T47D (cell line): ENCODE measurements at regions not wholly inside any gene's neighbourhood (a gene's known extent, or its start where the extent isn't known, plus 50 kb on each side); places are given as distances from the start of the nearest gene placed in this dataset.
"Not testable (repeated sequence)": the region's sequence is repeated elsewhere in the genome, so short reads cannot be mapped to it uniquely, and the experiment has no call there.

Experiments used
- DNase-seq, 2 experiments: peaks; one replicate each; pipeline versions ENCODE4 v3.0.0 to v3.0.0-alpha.2; 2011 to 2012; ENCODE audit warnings: low read depth in 1 of 2, low spot score in 1 of 2
- JUND ChIP-seq: IDR thresholded peaks from 2 replicates; pipeline ENCODE4 v1.6.1; 2012; ENCODE audit warnings: low read depth
- in situ Hi-C: cut with HindIII; loops from 2 replicates; pipeline ENCODE4 v1.10.0; 2016; ENCODE audit warnings: low sequenced_read_pairs, low pct_unique_long_range_greater_than_20kb

- no peak for TF ChIP-seq JUND
- in situ Hi-C loops: no loop called here
- DNase-seq: peak in 1 of 2 experiments; percentile 46
Observed at GRCh38 chr5:96175090-96175489, 213.4 kb upstream of the ELL2 start.

- no peak for DNase-seq
- TF ChIP-seq JUND: no peak
- in situ Hi-C loops: no loop called here
Observed at GRCh38 chr5:96173366-96173765, 211.7 kb upstream of the ELL2 start.

GRCh38 chr5:96172436-96172835 is 210.8 kb upstream of the ELL2 start:
- in situ Hi-C loops: no loop called here
- no peak for TF ChIP-seq JUND
- no peak for DNase-seq

- in situ Hi-C loops, DNase-seq: not testable (repeated sequence)
Observed at GRCh38 chr5:96171973-96172372, 210.3 kb upstream of the ELL2 start.

GRCh38 chr5:96170481-96171125 is 209.0 kb upstream of the ELL2 start:
- DNase-seq, in situ Hi-C loops: not testable (repeated sequence)

GRCh38 chr5:96168833-96169232 is 207.2 kb upstream of the ELL2 start:
- in situ Hi-C loops, DNase-seq: not testable (repeated sequence)

- peak in 1 of 2 experiments; percentile 33 for DNase-seq
- TF ChIP-seq JUND: no peak
- in situ Hi-C loops: no loop called here
Observed at GRCh38 chr5:96159043-96159442, 197.4 kb upstream of the ELL2 start.

GRCh38 chr5:96157841-96158291 is 196.2 kb upstream of the ELL2 start:
- peak; percentile 52; the same call in 1 of the 2 replicates for TF ChIP-seq JUND
- in situ Hi-C loops: no loop called here
- peak in 1 of 2 experiments; percentile 92 for DNase-seq

GRCh38 chr5:96157077-96157780 is 195.6 kb upstream of the ELL2 start:
- in situ Hi-C loops: no loop called here
- no peak for TF ChIP-seq JUND
- peak in 1 of 2 experiments; percentile 50 for DNase-seq

GRCh38 chr5:96155147-96155546 is 193.5 kb upstream of the ELL2 start:
- peak in 1 of 2 experiments; percentile 16 for DNase-seq
- TF ChIP-seq JUND: no peak
- in situ Hi-C loops: no loop called here

- TF ChIP-seq JUND: no peak
- no peak for DNase-seq
- in situ Hi-C loops: no loop called here
Observed at GRCh38 chr5:96151891-96152290, 190.2 kb upstream of the ELL2 start.

- no peak for TF ChIP-seq JUND
- DNase-seq: peak in 1 of 2 experiments; percentile 56
- in situ Hi-C loops: no loop called here
Observed at GRCh38 chr5:96150007-96150406, 188.4 kb upstream of the ELL2 start.

GRCh38 chr5:96149546-96149945 is 187.9 kb upstream of the ELL2 start:
- TF ChIP-seq JUND: no peak
- in situ Hi-C loops: no loop called here
- peak in 1 of 2 experiments; percentile 53 for DNase-seq
